ENCODE measurements at regions not wholly inside any gene's neighbourhood (a gene's known extent, or its start where the extent isn't known, plus 50 kb on each side); places are given as distances from the start of the nearest gene placed in this dataset.

DNA sequence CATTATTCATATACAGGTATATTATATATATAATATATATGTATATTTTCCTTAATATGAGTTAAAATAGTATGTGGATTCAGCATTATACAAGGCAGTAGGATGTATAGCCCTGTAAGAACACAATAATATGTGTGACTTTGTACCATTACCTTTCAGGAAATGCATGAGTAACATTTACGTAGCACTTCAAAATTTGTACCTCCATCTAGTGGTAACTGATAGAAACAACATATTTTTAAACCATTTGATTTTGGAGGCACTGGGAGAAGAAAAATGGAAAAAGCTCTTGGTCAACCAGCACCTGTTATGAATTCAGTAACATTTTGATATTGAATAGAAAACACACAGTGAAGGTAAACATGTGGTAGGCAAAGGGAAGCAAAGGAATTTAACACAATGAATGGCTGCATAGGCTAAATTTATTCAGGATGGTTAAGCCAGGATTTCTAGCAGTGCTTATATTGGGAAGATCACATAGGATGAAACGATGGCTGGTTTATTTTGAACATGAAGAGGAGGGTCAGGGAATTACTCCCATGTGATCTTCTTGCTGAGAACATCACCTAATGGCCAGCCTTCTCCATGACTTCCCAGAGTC is 565.5 kb downstream of the CCDC85A start:
- TF ChIP-seq POLR2A (IDR thresholded peaks at IDR 0.05): no peak
- TF ChIP-seq, protein P1, sequence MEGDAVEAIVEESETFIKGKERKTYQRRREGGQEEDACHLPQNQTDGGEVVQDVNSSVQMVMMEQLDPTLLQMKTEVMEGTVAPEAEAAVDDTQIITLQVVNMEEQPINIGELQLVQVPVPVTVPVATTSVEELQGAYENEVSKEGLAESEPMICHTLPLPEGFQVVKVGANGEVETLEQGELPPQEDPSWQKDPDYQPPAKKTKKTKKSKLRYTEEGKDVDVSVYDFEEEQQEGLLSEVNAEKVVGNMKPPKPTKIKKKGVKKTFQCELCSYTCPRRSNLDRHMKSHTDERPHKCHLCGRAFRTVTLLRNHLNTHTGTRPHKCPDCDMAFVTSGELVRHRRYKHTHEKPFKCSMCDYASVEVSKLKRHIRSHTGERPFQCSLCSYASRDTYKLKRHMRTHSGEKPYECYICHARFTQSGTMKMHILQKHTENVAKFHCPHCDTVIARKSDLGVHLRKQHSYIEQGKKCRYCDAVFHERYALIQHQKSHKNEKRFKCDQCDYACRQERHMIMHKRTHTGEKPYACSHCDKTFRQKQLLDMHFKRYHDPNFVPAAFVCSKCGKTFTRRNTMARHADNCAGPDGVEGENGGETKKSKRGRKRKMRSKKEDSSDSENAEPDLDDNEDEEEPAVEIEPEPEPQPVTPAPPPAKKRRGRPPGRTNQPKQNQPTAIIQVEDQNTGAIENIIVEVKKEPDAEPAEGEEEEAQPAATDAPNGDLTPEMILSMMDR (IDR thresholded peaks at IDR 0.05): peak; percentile 15 to 36 (median 20)
- H3K27ac ChIP-seq: no peak overlapping the region
- no peaks in the 10 kb centered on the region for H3K9me3 ChIP-seq
- no peak for DNase-seq (ENCODE audit: low spot score in 2 of 2)
- H3K4me1 ChIP-seq: no peaks in the 10 kb centered on the region
- no peaks in the 10 kb centered on the region for H3K27me3 ChIP-seq
- H3K4me3 ChIP-seq: no peak overlapping the region
- WGBS, 2 donors: 35 to 38% methylated on average over 2 of the region's 2 CpGs
- H3K36me3 ChIP-seq: no peaks in the 10 kb centered on the region

DNA sequence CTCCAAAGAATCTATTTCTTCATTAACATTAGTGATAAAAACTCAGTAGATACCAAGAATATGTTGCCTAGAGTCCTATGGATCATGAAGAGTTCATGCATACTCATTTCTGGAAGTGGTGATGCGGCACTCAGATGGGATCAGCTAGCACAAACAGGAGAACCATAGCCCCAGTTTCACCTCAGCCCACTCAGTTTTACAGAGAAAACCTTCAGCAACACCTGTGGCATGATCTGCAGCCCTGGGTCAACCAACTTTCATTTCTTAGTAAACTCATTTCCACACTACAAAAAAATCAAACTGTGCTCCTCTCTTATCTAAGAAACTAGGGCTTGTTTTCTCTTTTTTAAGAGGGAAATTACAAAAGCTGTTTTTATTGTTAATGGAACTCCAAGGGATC is 569.4 kb downstream of the CCDC85A start:
- Histone ChIP-seq H3K9me3 (no peaks in the 10 kb centered on the region), H3K4me1 (no peaks in the 10 kb centered on the region), H3K27me3 (no peaks in the 10 kb centered on the region), H3K36me3 (no peaks in the 10 kb centered on the region), H3K27ac (no peak overlapping the region), H3K4me3 (no peak overlapping the region)
- DNase-seq (ENCODE audit: low spot score in 2 of 2): no peak
- 78 to 93% methylated on average over 1 of the region's 1 CpG for WGBS, 2 donors
- TF ChIP-seq POLR2A (IDR thresholded peaks at IDR 0.05): no peak
- TF ChIP-seq, protein P1 (IDR thresholded peaks at IDR 0.05): no peak

DNA sequence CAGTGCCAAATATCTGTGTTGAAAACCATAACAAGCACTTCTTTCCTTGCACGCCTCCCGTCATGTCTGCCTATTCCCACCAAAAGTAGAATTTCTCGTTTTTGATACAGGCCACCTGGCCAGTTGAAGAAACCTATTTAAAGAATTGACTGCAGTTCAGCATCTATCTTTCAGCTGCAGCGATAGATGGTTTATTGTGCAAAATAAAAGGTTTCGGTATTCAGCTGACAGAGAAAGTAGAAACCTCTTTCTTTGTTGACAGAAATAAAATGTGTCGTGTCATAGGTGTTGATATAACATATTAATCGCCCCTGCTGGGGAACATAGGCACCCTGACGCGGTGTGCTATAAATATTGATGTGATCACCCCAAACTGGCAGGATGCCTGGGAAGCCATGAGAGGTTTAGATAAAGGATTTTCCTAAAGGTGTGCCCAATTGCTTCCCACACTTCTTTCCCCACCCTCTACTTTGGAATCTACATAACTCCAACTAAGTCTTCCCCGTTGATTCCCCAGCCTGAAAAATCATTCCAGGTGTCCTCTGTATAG is 570.4 kb downstream of the CCDC85A start:
- H3K27me3 ChIP-seq: no peaks in the 10 kb centered on the region
- no peaks in the 10 kb centered on the region for H3K9me3 ChIP-seq
- H3K27ac ChIP-seq: no peak overlapping the region
- no peaks in the 10 kb centered on the region for H3K4me1 ChIP-seq
- H3K36me3 ChIP-seq: no peaks in the 10 kb centered on the region
- WGBS, 2 donors: 88 to 90% methylated on average over 10 of the region's 10 CpGs
- DNase-seq (ENCODE audit: low spot score in 2 of 2): no peak
- H3K4me3 ChIP-seq: no peak overlapping the region
- TF ChIP-seq POLR2A (IDR thresholded peaks at IDR 0.05) (no peak), EP300 (IDR thresholded peaks at IDR 0.05) (no peak)
- TF ChIP-seq, protein P1 (IDR thresholded peaks at IDR 0.05): no peak

DNA sequence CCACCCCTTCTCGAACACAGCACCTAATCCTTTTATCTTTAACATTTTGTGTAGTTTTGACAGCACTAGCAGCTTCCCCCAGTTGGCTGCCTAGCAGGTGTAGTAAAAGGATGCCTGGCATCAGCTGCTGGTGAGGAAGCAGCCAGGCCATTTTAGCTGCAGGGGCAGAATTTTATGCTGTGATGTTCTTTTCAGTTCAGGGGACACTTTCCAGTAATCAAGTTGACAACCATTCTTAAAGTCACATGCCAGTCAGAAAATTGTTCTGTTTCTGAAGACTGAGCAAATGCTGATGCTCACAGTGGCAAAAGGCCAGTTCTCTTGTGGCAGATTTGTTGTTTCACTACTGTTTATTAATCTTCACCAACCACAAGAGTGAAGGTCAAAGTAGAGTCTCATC is 570.8 kb downstream of the CCDC85A start:
- H3K4me3 ChIP-seq: no peak overlapping the region
- H3K4me1 ChIP-seq: no peaks in the 10 kb centered on the region
- WGBS, 2 donors: 85 to 87% methylated on average over 1 of the region's 1 CpG
- H3K27me3 ChIP-seq: no peaks in the 10 kb centered on the region
- no peak for DNase-seq (ENCODE audit: low spot score in 2 of 2)
- H3K9me3 ChIP-seq: peaks cover 0 to 2% (median 0%) of the 10 kb centered on the region in 4 donors
- TF ChIP-seq EP300 (IDR thresholded peaks at IDR 0.05) (no peak), POLR2A (IDR thresholded peaks at IDR 0.05) (no peak)
- TF ChIP-seq, protein P1 (IDR thresholded peaks at IDR 0.05): no peak
- H3K27ac ChIP-seq: no peak overlapping the region
- no peaks in the 10 kb centered on the region for H3K36me3 ChIP-seq

DNA sequence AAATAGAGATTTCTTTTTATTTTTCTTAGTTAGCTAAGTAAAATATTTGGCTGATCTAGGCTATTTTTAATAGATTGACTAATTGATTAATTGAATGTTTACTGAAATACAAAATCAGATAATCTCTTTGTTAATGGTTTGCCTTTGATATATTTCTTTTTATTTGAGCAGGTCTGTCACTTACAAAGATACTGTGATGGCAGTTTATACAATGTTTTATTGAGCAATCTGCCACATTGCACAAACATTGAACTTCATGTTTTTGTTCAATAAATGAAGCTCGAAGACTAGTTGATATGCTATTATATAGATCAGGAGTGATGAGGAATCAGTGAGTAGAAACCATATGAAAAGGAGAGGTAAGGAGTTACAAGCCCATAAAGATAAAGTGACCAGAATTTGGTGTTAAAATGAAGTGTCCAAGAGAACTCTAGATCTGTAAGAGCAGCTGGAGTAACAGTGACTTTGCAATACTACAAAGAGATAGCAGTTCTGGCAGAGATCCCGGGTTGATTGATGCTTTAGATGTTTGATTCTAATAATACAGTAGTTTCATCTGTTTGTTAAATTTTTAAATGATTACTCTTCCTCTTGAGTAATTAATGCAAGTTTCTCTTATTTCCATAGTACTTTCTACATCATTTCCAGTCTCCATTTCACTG is 574.2 kb downstream of the CCDC85A start:
- Histone ChIP-seq H3K4me3 (no peak overlapping the region), H3K27me3 (no peaks in the 10 kb centered on the region), H3K9me3 (peaks cover 0 to 16% (median 0%) of the 10 kb centered on the region in 4 donors), H3K27ac (no peak overlapping the region), H3K36me3 (no peaks in the 10 kb centered on the region), H3K4me1 (no peaks in the 10 kb centered on the region)
- 82 to 95% methylated on average over 2 of the region's 2 CpGs for WGBS, 2 donors
- no peak for TF ChIP-seq EP300 (IDR thresholded peaks at IDR 0.05)
- no peak for TF ChIP-seq POLR2A (IDR thresholded peaks at IDR 0.05)
- TF ChIP-seq, protein P1 (IDR thresholded peaks at IDR 0.05): no peak
- DNase-seq (ENCODE audit: low spot score in 2 of 2): no peak

Measured in tibial nerve (tissue), 4 donors.